HG02884 (cell line): ENCODE measurements at regions not wholly inside any gene's neighbourhood (a gene's known extent, or its start where the extent isn't known, plus 50 kb on each side); places are given as distances from the start of the nearest gene placed in this dataset.
"Not testable (repeated sequence)": the region's sequence is repeated elsewhere in the genome, so short reads cannot be mapped to it uniquely, and the experiment has no call there.

Experiments
- ATAC-seq: cut with Tn5 transposase; IDR thresholded peaks from one replicate; pipeline ENCODE4 v1.9.1; 2021; ENCODE audit warnings: mild to moderate bottlenecking, moderate library complexity; ENCODE audit not compliant: unreplicated experiment

- no peak for ATAC-seq
Measured at GRCh38 chr13:65841156-65841555, 1389.0 kb downstream of the PCDH9 start.

GRCh38 chr13:65836066-65836465 lies 1394.1 kb downstream of the PCDH9 start:
- ATAC-seq = no peak

GRCh38 chr13:65834897-65835296 lies 1395.2 kb downstream of the PCDH9 start:
- no peak for ATAC-seq

- ATAC-seq = no peak
Measured at GRCh38 chr13:65830411-65831205, 1399.5 kb downstream of the PCDH9 start.

- no peak for ATAC-seq
Measured at GRCh38 chr13:65829241-65830008, 1400.7 kb downstream of the PCDH9 start.

- ATAC-seq = no peak
Measured at GRCh38 chr13:65826657-65827056, 1403.5 kb downstream of the PCDH9 start.

GRCh38 chr13:65825039-65825438 lies 1405.1 kb downstream of the PCDH9 start:
- ATAC-seq = no peak

- no peak for ATAC-seq
Measured at GRCh38 chr13:65808061-65808460, 1422.1 kb downstream of the PCDH9 start.

GRCh38 chr13:65803530-65804392 lies 1426.4 kb downstream of the PCDH9 start:
- no peak for ATAC-seq

- ATAC-seq = no peak
Measured at GRCh38 chr13:65789815-65790214, 1440.3 kb downstream of the PCDH9 start.

- ATAC-seq = no peak
Measured at GRCh38 chr13:65787082-65787481, 1443.1 kb downstream of the PCDH9 start.

GRCh38 chr13:65784088-65784816 lies 1445.9 kb downstream of the PCDH9 start:
- ATAC-seq = no peak

GRCh38 chr13:65783383-65783782 lies 1446.8 kb downstream of the PCDH9 start:
- ATAC-seq = no peak

- ATAC-seq = not testable (repeated sequence)
Measured at GRCh38 chr13:65771704-65772313, 1458.3 kb downstream of the PCDH9 start.

GRCh38 chr13:65768545-65768944 lies 1461.6 kb downstream of the PCDH9 start:
- ATAC-seq = no peak

- ATAC-seq = no peak
Measured at GRCh38 chr13:65763811-65764210, 1466.3 kb downstream of the PCDH9 start.

GRCh38 chr13:65762012-65762411 lies 1468.1 kb downstream of the PCDH9 start:
- ATAC-seq = no peak

GRCh38 chr13:65756071-65756671 lies 1474.0 kb downstream of the PCDH9 start:
- no peak for ATAC-seq

GRCh38 chr13:65748227-65748626 lies 1481.9 kb downstream of the PCDH9 start:
- no peak for ATAC-seq
